K562 (cell line): ENCODE measurements at regions not wholly inside any gene's neighbourhood (a gene's known extent, or its start where the extent isn't known, plus 50 kb on each side); places are given as distances from the start of the nearest gene placed in this dataset.

Experiments used
- ATAC-seq: fragments of 200-7000 bp; cut with Tn5 transposase; 3 replicates; pipeline ENCODE4 v1.9.1; 2020; ENCODE audit warnings: moderate library complexity
- BruUV-seq: library from RNA; stranded (reverse); fragments of 400-500 nt; replicated peaks from 2 replicates; lab custom pipeline; 2021; lab: Mats Ljungman, UMichigan
- CTCF ChIA-PET: fragments of 300-600 bp; formaldehyde crosslinking; extraction: SDS; loops from one replicate; lab custom pipeline; 2021; ENCODE audit warnings: low intra/inter-chr PET ratio; lab: Yijun Ruan, JAX
- POLR2A ChIA-PET: fragments of 300-600, 350-650 bp; sonication (Branson Sonifier 250); formaldehyde crosslinking; extraction: SDS; loops from one replicate; lab custom pipeline; 2021; ENCODE audit warnings: antibody characterized with exemption, inconsistent platforms; lab: Yijun Ruan, JAX
- DNase-seq, 4 experiments: peaks; one replicate each; pipeline versions ENCODE4 v3.0.0 to v3.0.0-alpha.2; 2011 to 2018; ENCODE audit warnings: low spot score in 3 of 4, mixed read lengths in 3 of 4; ENCODE audit errors: extremely low read depth in 1 of 4
- FAIRE-seq: peaks from 2 replicates; lab custom pipeline; 2011; peaks lifted over from hg19 to GRCh38; lab: Jason Lieb, UNC
- H2AFZ ChIP-seq: 2 replicates; pipeline ENCODE4 v1.6.0; 2011; ENCODE audit warnings: low read depth, low read length, control low read depth, inconsistent platforms
- H3K27ac ChIP-seq: fragments of 200-600 bp; 3 replicates; pipeline ENCODE4 v1.8.0; 2011; ENCODE audit warnings: low read depth, mild to moderate bottlenecking, control low read depth, inconsistent platforms, low read length, moderate library complexity, mixed read lengths; ENCODE audit errors: extremely low read depth
- H3K27me3 ChIP-seq, 2 experiments: fragments of 300-600 bp in 1 of 2; 2 replicates in 1 of 2; 3 replicates in 1 of 2; pipeline versions ENCODE4 v1.6.0 to v1.8.0; 2011; ENCODE audit warnings: inconsistent platforms in 2 of 2, low read length in 2 of 2, mild to moderate bottlenecking in 1 of 2, mixed read lengths in 1 of 2, moderate library complexity in 1 of 2; ENCODE audit not compliant: control insufficient read depth in 2 of 2, insufficient read depth in 2 of 2
- H3K36me3 ChIP-seq: fragments of 300-600 bp; 3 replicates; pipeline ENCODE4 v1.8.0; 2011; ENCODE audit warnings: mild to moderate bottlenecking, low read length, inconsistent platforms; ENCODE audit not compliant: control insufficient read depth, insufficient read depth
- H3K4me1 ChIP-seq, 2 experiments: fragments of 200-600 bp in 1 of 2; replicated peaks in 1 of 2; 2 replicates in 1 of 2; 3 replicates in 1 of 2; pipeline versions ENCODE4 v1.5.1 to v1.8.0; 2011; ENCODE audit warnings: inconsistent platforms in 2 of 2, low read length in 2 of 2, mild to moderate bottlenecking in 1 of 2, mixed read lengths in 1 of 2, moderate library complexity in 1 of 2; ENCODE audit not compliant: control insufficient read depth in 2 of 2, insufficient read depth in 2 of 2
- H3K4me2 ChIP-seq: 2 replicates; pipeline ENCODE4 v1.6.1; 2011; ENCODE audit warnings: low read length, control low read depth, inconsistent platforms, mixed read lengths; ENCODE audit not compliant: insufficient read depth
- H3K4me3 ChIP-seq: fragments of 200-600 bp; sonication (generic), shearing (Covaris generic); 2 replicates; pipeline ENCODE4 v1.5.1; 2016; ENCODE audit warnings: control low read depth, inconsistent platforms
- H3K79me2 ChIP-seq: fragments of 200-600 bp; 3 replicates; pipeline ENCODE4 v1.8.0; 2011; ENCODE audit warnings: low read length, inconsistent platforms; ENCODE audit not compliant: control insufficient read depth, insufficient read depth
- H3K9ac ChIP-seq, 2 experiments: 2 replicates each; pipeline versions ENCODE4 v1.6.0 to v1.6.1; 2011; ENCODE audit warnings: low read depth in 2 of 2, low read length in 2 of 2, control low read depth in 1 of 2, inconsistent platforms in 1 of 2, mild to moderate bottlenecking in 1 of 2, mixed read lengths in 1 of 2; ENCODE audit not compliant: insufficient read depth in 1 of 2
- H3K9me1 ChIP-seq: one replicate; pipeline ENCODE4 v1.6.0; 2011; ENCODE audit warnings: inconsistent platforms, mild to moderate bottlenecking, low read length, moderate library complexity; ENCODE audit not compliant: control insufficient read depth, insufficient read depth
- H3K9me3 ChIP-seq: replicated peaks from 2 replicates; pipeline ENCODE4 v1.5.1; 2011; ENCODE audit warnings: low read depth, low read length, inconsistent platforms; ENCODE audit not compliant: control insufficient read depth, insufficient read depth
- H4K20me1 ChIP-seq: replicated peaks from 2 replicates; pipeline ENCODE4 v1.6.1; 2011; ENCODE audit warnings: low read length, inconsistent platforms, mixed read lengths; ENCODE audit not compliant: control insufficient read depth, insufficient read depth
- ATF3 ChIP-seq, 2 experiments: fragments of 450-650 bp in 1 of 2; sonication (generic) in 1 of 2; formaldehyde crosslinking in 1 of 2; IDR thresholded peaks in 1 of 2; conservative IDR thresholded peaks in 1 of 2; 2 replicates each; pipeline versions ENCODE4 v1.6.1 to v1.8.1; 2016 to 2023; ENCODE audit warnings: mild to moderate bottlenecking in 2 of 2, moderate library complexity in 2 of 2, inconsistent platforms in 1 of 2, missing genetic modification reagents in 1 of 2
- CTCF ChIP-seq, 3 experiments: IDR thresholded peaks in 2 of 3; conservative IDR thresholded peaks in 1 of 3; 2 replicates each; pipeline ENCODE4 v1.5.1; 2011 to 2012; ENCODE audit warnings: low read length in 3 of 3, mild to moderate bottlenecking in 3 of 3, control low read depth in 2 of 3, improper control_type of control experiment in 1 of 3, inconsistent platforms in 1 of 3, low read depth in 1 of 3, mixed read lengths in 1 of 3, moderate library complexity in 1 of 3; ENCODE audit not compliant: insufficient read depth in 2 of 3
- GTF2F1 ChIP-seq: IDR thresholded peaks from 2 replicates; pipeline ENCODE4 v1.6.1; 2011; ENCODE audit warnings: low read depth, low read length, improper control_type of control experiment
- KLF1 ChIP-seq: fragments of 450-650 bp; IDR thresholded peaks from 2 replicates; pipeline ENCODE4 v1.6.1; 2016; ENCODE audit warnings: missing genetic modification characterization, missing compliant biosample characterization
- SPI1 ChIP-seq: IDR thresholded peaks from 2 replicates; pipeline ENCODE4 v1.6.1; 2011; ENCODE audit warnings: low read depth, low read length, control low read depth, borderline replicate concordance
- THRB ChIP-seq: fragments of 450-650 bp; formaldehyde crosslinking; conservative IDR thresholded peaks from 2 replicates; pipeline ENCODE4 v1.4.0; 2022; ENCODE audit warnings: mild to moderate bottlenecking, missing genetic modification characterization
- ZEB2 ChIP-seq: fragments of 450-650 bp; IDR thresholded peaks from 2 replicates; pipeline ENCODE4 v1.6.1; 2016
- ZNF184 ChIP-seq: sonication (generic); formaldehyde crosslinking; IDR thresholded peaks from 2 replicates; pipeline ENCODE4 v1.5.0; 2020; ENCODE audit warnings: missing genetic modification reagents
- WGBS: fragments of 100-300 bp; shearing (Covaris generic); methylation state at CpG from one replicate; pipeline ENCODE4 v1.1.6; 2016; ENCODE audit warnings: low coverage, mixed read lengths; ENCODE audit not compliant: insufficient coverage; ENCODE audit errors: missing lambda C conversion rate; 5-methylcytosine and 5-hydroxymethylcytosine counted together
- in situ Hi-C: fragments of 300-500 bp; cut with MboI; formaldehyde crosslinking; loops from 4 replicates; pipeline ENCODE4 v1.15.0; 2018; ENCODE audit warnings: inconsistent platforms, mixed read lengths
- intact Hi-C: fragments of 100-400 bp; cut with micrococcal nuclease; formaldehyde crosslinking; loops from 2 replicates; pipeline ENCODE4 v1.14.2; 2022

- TF ChIP-seq THRB (CRISPR knock-in tag) = no peak
- TF ChIP-seq ZNF184 (CRISPR knock-in tag) = no peak
- TF ChIP-seq KLF1 (tag) = no peak
- TF ChIP-seq ATF3 (IDR thresholded peaks at IDR 0.05) = no peak
- no peak for TF ChIP-seq ATF3 (CRISPR knock-in tag; conservative IDR thresholded peaks at IDR 0.05)
- no peak for TF ChIP-seq ZEB2
- TF ChIP-seq SPI1 = no peak
These were observed 58.4 kb downstream of the ZFP36L2 start (continued) for GRCh38 chr2:43168016-43168369.

- TF ChIP-seq CTCF (IDR thresholded peaks at IDR 0.05 in 2 of 3, conservative IDR thresholded peaks at IDR 0.05 in 1 of 3; ENCODE audit: insufficient read depth in 2 of 3, low read depth in 1 of 3, low read length in 3 of 3) (peak in 1 of 3 experiments; percentile 17; a peak in 1 of 6 replicates), GTF2F1 (no peak)
- WGBS = 45% methylated on average over 9 of the region's 9 CpGs
- H3K4me3 ChIP-seq = no peak overlapping the region
- H3K27me3 ChIP-seq = no peaks in the 10 kb centered on the region
- H2AFZ ChIP-seq = no peak overlapping the region
- H3K9ac ChIP-seq = no peak overlapping the region
- POLR2A ChIA-PET = no interaction called here
- H3K4me2 ChIP-seq = no peak overlapping the region
- DNase-seq (no peak), ATAC-seq (no peak), FAIRE-seq (no peak)
- H4K20me1 ChIP-seq = no peaks in the 10 kb centered on the region; the same call in 1 of the 2 replicates
- no peaks in the 10 kb centered on the region for H3K9me1 ChIP-seq
- BruUV-seq = no TSS peak
- in situ Hi-C loops = no loop called here
- no peaks in the 10 kb centered on the region for H3K9me3 ChIP-seq
- peaks cover 27 to 41% of the 10 kb centered on the region in 2 experiments for H3K4me1 ChIP-seq
- H3K36me3 ChIP-seq = no peaks in the 10 kb centered on the region
- no peak overlapping the region for H3K27ac ChIP-seq
- CTCF ChIA-PET = no interaction called here
- intact Hi-C loops = no loop called here
- no peaks in the 10 kb centered on the region for H3K79me2 ChIP-seq
These were observed 60.9 kb downstream of the ZFP36L2 start for GRCh38 chr2:43165378-43166069.
